Astrocyte of the hippocampus (primary cell): ENCODE measurements at regions not wholly inside any gene's neighbourhood (a gene's known extent, or its start where the extent isn't known, plus 50 kb on each side); places are given as distances from the start of the nearest gene placed in this dataset.
"Not testable (repeated sequence)": the region's sequence is repeated elsewhere in the genome, so short reads cannot be mapped to it uniquely, and the experiment has no call there.

Source experiments
- DNase-seq: peaks from one replicate; pipeline ENCODE4 v3.0.0; 2011; ENCODE audit warnings: low read depth, low spot score

- DNase-seq: no peak
Measured at GRCh38 chr4:79611026-79611425, 203.0 kb upstream of the GK2 start.

DNA sequence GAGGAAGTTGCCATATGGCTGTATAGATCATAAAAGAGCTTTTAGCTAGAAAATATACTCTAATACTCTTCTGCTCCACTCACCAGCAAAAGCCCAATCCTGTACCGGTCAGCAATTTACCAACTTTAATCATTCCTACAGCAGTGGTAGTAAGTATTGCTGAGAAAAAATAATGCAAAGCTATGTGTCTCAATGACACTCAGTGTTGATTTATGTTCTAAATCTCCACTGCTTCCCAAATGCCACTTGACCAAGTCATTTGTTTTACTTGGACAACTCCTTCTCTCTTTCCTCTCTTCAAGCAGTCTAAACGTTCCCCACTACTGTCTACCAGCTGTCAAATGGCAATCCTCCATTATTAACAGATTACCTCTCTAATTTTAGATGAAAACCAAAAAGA is 201.8 kb upstream of the GK2 start:
- peak; percentile 42 for DNase-seq

GRCh38 chr4:79607979-79608378 is 200.0 kb upstream of the GK2 start:
- DNase-seq: peak; percentile 34

DNA sequence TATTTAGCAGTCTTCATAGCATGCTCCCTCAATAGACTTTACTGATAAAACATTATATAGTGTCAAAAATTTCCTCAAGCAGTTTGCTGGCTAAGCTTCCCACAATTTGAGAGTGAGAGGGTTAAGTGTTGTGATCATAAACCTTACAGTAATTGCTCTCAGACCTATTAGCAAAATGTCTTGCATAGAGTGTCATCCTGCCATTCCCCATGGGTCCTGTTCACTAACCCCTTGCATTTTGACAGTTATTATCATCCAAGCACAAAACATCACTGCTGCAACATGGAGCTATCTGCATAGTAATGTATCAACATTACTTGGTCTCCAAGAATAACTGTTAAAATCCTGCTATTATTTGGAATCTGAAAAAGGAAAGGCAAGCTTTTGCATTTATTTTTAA is 196.1 kb upstream of the GK2 start:
- no peak for DNase-seq

DNA sequence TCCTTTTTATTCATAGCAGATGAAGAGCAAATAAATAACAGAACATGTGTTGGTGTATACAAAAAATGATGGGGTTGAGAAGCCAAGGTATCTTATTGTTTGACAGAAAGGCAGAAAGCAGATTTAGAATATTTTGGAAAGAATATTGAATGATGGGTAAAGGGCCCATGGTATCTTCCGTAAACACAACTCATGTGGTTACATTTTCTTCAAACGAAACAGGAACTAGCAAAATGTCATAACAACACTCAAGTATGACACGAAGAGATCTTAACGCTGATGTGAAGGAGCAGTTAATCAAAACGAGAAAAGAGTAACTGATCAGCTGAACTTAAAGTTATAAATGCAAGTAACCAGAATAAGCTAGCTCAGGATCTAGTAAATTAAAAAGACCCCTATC is 195.7 kb upstream of the GK2 start:
- DNase-seq: no peak

DNA sequence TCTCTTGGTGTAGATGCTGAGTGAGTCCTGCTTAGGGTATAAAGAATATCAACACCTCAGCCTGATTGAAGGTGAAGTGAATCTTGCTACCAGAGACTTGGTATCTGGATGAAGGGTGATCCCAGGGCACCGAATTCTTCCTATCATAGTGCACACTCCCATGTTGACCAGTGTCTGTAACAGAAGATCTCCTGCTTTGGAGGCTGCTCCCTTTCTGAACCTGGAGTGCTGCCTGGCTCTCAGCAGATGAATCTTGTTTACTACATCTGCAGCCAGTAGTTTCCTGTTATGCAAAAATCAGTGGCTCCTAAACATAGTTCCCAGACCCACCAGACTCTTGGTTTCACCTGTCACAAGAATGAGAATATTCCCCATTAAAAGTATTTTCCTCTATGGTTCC is 191.7 kb upstream of the GK2 start:
- DNase-seq: no peak

DNA sequence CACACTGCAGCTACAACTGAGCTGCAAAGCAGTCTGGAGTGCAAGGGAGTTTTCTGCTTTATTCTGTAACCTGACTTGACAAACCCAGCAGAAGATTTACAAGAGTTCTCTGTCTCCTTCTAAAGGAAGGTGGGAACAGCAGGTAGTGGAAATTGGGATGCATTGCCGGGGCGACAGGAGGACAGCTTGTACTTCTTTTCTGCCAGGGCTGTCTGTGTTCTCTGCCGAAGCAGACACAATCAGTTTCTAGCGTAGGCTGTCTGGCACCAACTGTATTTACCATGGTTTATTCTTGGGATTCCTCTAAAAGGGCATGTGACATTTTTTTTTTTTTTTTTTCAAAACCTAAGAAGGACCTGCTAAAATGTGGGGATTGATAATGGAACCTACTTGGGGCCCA is 190.8 kb upstream of the GK2 start:
- peak; percentile 34 for DNase-seq

- no peak for DNase-seq
Measured at GRCh38 chr4:79598214-79598613, 190.2 kb upstream of the GK2 start.

DNA sequence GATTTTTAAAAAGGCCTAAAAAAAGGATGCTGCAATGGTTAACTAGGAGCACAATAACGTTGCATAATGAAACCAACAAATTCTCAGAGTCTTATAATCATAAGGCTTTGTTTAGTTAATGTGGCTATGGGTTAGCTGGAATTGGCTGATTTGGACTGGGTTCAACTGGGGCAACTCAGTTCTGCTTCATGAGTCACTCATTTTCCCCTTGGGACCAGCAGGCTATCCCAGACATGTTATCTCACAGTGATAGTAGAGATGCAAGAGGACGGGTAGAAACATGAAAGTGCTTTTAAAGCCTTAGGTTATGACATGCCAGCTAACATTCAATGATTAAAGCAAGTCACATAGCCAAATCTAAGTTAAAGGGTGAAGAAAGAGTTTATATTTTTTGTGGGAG is 189.2 kb upstream of the GK2 start:
- DNase-seq: peak; percentile 65

- not testable (repeated sequence) for DNase-seq
Measured at GRCh38 chr4:79592218-79592617, 184.2 kb upstream of the GK2 start.

GRCh38 chr4:79588679-79589078 is 180.7 kb upstream of the GK2 start:
- no peak for DNase-seq

GRCh38 chr4:79587207-79587606 is 179.2 kb upstream of the GK2 start:
- DNase-seq: not testable (repeated sequence)

- no peak for DNase-seq
Measured at GRCh38 chr4:79585834-79586233, 177.8 kb upstream of the GK2 start.

DNA sequence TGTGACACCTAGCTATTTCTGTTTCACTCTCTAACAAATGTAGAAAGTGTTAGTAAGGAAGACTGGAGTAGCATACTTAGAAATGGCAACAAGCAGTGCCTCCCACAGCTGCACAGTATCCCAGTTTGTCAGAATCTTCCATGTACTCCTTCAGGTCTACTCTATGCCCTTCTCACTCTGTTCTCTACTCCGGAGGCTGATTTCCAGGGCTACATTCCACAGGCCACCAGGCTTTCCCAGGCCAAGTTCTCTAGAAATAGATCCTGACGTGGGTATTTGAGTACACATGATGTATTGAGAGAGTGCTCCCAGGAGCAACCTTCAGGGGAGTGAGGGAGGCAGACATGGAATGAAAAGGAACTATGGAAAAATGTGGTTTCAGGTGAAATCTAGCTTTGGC is 177.3 kb upstream of the GK2 start:
- no peak for DNase-seq

DNA sequence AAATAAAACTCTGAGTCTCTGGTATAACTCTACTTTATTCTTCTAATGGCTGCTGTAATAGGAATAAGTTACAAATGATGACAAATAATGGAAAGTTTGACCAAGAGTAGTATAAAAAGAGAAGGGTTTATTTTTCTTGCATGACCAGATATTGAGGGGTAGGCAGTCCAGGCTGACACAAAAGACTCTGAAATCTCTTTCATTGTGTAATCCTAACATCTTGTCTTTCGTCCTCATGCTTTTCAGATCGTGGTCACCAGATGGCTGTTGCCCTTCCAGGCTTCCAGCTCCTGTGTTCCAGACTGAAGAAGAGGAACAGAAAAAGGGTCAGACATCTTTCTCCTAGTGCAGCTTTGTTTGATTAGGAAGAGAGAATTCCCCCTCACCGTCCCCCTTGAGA is 176.9 kb upstream of the GK2 start:
- DNase-seq: no peak

- DNase-seq: no peak
Measured at GRCh38 chr4:79584352-79584751, 176.3 kb upstream of the GK2 start.

DNA sequence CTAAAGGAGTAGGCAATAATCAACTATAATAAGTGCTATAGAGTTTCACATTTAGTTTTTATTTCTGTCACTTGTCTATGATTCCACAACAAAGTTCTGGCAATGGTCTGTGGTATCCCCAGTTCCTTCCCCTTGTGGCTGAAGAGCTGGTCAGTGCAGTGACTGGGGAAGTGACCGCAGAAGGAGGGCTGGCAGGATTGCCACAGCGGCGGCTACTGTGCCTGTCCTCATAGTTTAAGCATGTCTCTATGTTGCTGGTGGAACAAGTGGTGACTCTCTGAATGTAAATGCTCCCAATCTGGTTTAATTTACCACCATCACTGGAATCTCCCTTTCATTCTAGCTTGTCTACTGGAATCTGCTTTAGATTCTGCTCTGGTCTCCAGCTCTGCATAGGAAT is 170.6 kb upstream of the GK2 start:
- no peak for DNase-seq

- DNase-seq: peak; percentile 42
Measured at GRCh38 chr4:79576429-79576753, 168.4 kb upstream of the GK2 start.

DNA sequence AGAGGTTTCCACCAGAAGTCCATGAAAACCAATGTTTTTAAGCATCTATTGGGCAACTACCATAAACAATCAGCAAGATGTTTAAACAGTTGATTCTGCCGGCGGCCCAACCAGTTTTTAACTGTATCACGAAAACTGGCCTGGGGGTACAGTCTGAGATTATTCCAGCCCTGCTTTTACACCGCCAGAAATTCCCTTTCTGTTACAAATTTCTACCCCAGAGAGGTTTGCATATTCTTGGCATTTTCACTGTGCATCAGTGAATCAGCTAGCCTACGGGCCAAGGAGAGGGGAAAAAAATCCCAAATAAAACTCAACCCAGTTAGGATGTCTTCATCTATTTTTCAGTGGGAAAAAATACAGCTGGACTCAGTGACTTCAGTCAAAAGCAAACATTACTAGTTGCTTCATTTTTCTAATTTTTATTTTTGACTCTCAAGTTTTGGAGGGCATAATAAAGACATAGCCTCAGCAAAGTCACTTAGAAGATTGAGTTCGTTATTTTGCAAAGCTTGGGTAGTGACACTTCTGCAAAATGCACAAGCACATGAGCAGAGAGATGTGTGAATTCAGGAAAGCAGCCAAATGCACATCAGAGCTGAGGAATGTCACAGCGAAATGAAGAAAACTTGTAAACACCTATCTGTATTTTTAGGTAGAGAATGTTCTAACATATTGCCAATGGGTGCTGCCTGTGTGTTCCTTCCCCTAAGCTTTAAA is 167.8 kb upstream of the GK2 start:
- no peak for DNase-seq

DNA sequence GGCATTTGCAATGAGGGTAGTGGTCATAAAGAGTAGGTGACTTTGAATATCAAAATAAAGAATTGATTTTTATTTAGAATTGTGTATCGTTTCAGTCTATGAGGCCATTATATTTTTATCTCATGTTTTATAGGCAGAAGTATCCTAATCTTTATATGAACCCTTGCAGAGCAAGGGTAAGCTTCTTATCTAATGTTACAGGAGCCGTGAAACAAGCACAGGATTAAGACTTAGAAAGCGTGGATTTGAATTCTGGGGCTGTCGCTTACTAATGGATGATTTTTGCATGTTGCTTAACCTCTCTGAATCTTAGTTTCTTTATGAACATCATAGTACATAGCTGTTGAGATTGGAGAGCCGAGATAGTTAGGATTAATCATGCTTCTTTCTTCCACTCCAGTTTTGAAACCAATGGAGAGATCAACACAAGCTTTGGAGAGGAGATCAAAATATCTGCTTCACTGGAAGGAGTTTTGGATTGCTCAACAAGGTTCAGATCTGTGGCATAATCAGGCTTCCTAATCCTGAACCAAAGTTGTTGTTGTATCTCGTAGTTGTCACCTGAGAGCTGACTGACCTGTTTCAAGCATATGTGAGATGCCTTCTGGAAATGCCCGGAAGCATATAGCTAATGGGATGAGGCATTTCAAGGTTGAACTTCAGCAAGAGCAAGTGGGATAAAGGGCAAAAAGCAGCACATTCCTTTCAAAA is 166.9 kb upstream of the GK2 start:
- no peak for DNase-seq

- peak; percentile 10 for DNase-seq
Measured at GRCh38 chr4:79563219-79563618, 155.2 kb upstream of the GK2 start.

DNA sequence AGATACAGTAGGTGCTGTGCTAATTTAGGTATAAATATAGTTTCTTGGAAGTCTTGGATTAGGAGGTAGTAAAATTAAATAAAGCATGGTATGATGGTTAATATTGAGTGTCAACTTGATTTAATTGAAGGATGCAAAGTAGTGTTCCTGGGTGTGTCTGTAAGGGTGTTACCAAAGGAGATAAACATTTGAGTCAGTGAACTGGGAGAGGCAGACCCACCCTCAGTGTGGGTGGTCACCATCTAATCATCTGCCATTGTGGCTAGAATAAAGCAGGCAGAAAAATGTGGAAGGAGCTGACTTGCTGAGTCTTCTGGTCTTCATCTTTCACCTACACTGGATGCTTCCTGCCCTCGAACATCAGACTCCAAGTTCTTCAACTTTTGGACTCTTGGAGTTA is 153.7 kb upstream of the GK2 start:
- DNase-seq: no peak

- DNase-seq: not testable (repeated sequence)
Measured at GRCh38 chr4:79559398-79559797, 151.4 kb upstream of the GK2 start.

DNA sequence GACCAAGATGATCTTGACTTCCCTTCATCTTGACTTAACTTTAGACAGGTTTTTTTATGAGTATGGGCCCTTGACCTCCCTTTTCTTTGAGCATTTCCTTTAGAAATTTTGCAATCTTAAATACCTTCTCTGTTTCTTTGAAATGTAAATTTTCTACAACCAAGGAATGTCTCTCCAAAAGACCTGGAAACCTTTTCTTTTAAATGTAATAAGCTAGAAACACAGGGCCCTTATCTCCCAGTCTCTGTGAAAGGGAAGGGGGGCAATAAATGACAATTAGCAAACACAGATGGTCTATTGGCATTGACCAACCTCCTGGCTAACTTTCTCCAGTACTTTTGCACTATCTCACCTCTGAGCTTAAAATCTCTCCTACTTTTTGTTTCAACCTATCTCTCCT is 144.3 kb upstream of the GK2 start:
- DNase-seq: no peak
